Tibial artery (tissue), 4 donors: ENCODE measurements at regions not wholly inside any gene's neighbourhood (a gene's known extent, or its start where the extent isn't known, plus 50 kb on each side); places are given as distances from the start of the nearest gene placed in this dataset.
"Not testable (repeated sequence)": the region's sequence is repeated elsewhere in the genome, so short reads cannot be mapped to it uniquely, and the experiment has no call there.

Experiments
- DNase-seq, 2 donors: peaks; one replicate each; pipeline ENCODE4 v3.0.0-alpha.2; 2019
- H3K27ac ChIP-seq, 2 donors: fragments of 200-600 bp; sonication (generic) in 1 of 2; 1 replicate in 1 of 2; 2 replicates in 1 of 2; pipeline ENCODE4 v1.5.1; 2018 to 2019; ENCODE audit warnings: mild to moderate bottlenecking in 1 of 2
- H3K27me3 ChIP-seq, 2 donors: fragments of 200-600 bp; sonication (generic) in 1 of 2; one replicate each; pipeline versions ENCODE4 v1.5.1 to v1.6.0; 2016 to 2019
- H3K36me3 ChIP-seq, 3 donors: fragments of 200-600 bp; sonication (generic) in 2 of 3; one replicate each; pipeline ENCODE4 v1.5.1; 2016 to 2019; ENCODE audit warnings: mild to moderate bottlenecking in 2 of 3
- H3K4me1 ChIP-seq, 4 donors: fragments of 200-600 bp; sonication (generic) in 2 of 4; 1 replicate in 3 of 4; 2 replicates in 1 of 4; pipeline ENCODE4 v1.5.1; 2016 to 2019
- H3K4me3 ChIP-seq, 2 donors: fragments of 200-600 bp; sonication (generic) in 1 of 2; 1 replicate in 1 of 2; 2 replicates in 1 of 2; pipeline ENCODE4 v1.5.1; 2018 to 2019; ENCODE audit warnings: mild to moderate bottlenecking in 2 of 2
- H3K9me3 ChIP-seq, 3 donors: fragments of 200-600 bp; sonication (generic) in 1 of 3; one replicate each; pipeline ENCODE4 v1.5.1; 2016 to 2019
- intact Hi-C: fragments of 100-400 bp; cut with DNase I; formaldehyde crosslinking; loops from one replicate; pipeline ENCODE4 v1.15.0; 2023; ENCODE audit warnings: low total_unique reads
- TF ChIP-seq, protein P1 (sequence below), 2 experiments: fragments of 200-600 bp in 1 of 2; fragments of 450-650 bp in 1 of 2; IDR thresholded peaks; one replicate each; pipeline ENCODE4 v1.5.1; 2017 to 2019; ENCODE audit warnings: antibody characterized with exemption in 2 of 2, mild to moderate bottlenecking in 1 of 2, moderate library complexity in 1 of 2

DNA sequence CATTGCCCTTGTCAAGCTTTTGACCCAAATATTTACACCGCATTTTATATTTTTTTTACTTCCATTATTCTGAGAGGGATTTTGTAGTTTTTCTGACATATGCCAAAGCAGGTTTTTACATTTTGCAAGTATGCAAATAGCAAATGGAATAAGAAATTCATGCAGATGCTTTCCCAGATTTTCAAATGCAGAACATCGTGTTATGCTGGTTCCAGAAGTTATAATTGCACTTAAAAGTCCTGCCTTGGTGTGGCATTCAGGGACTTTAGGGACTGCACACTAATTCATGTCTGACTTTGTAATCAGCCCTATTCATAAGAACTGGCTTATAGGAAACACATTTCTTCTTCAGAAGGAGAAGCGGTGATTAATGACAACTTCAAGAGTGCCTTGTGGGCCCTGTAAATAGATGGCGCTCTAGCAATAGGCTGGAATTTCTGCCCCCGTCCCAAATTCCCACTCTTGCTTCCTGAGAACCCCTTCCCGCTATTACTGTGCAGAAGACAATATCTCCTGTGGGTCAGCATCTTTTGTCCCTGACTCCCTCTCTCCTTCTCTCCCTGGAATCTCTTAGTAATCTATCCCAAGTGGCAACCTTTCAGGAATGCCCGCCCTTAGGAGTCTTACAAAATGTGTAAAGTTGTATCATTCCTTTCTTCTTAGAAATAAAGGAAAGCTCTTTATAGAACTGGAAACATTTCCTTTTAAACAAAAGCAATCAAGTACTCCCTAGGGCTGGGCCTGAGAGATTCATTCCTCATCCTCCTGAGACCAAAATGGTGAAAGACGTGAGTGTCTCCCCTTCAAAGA is 264.0 kb downstream of the INHBA start:
- no peak for DNase-seq
- H3K27ac ChIP-seq, result no peak overlapping the region
- H3K4me1 ChIP-seq, result peaks cover 0 to 19% (median 5%) of the 10 kb centered on the region in 4 donors
- H3K36me3 ChIP-seq, result no peaks in the 10 kb centered on the region
- TF ChIP-seq, protein P1, sequence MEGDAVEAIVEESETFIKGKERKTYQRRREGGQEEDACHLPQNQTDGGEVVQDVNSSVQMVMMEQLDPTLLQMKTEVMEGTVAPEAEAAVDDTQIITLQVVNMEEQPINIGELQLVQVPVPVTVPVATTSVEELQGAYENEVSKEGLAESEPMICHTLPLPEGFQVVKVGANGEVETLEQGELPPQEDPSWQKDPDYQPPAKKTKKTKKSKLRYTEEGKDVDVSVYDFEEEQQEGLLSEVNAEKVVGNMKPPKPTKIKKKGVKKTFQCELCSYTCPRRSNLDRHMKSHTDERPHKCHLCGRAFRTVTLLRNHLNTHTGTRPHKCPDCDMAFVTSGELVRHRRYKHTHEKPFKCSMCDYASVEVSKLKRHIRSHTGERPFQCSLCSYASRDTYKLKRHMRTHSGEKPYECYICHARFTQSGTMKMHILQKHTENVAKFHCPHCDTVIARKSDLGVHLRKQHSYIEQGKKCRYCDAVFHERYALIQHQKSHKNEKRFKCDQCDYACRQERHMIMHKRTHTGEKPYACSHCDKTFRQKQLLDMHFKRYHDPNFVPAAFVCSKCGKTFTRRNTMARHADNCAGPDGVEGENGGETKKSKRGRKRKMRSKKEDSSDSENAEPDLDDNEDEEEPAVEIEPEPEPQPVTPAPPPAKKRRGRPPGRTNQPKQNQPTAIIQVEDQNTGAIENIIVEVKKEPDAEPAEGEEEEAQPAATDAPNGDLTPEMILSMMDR (IDR thresholded peaks at IDR 0.05), result no peak
- intact Hi-C loops, result no loop called here
- no peaks in the 10 kb centered on the region for H3K9me3 ChIP-seq
- H3K4me3 ChIP-seq, result no peak overlapping the region
- no peaks in the 10 kb centered on the region for H3K27me3 ChIP-seq

DNA sequence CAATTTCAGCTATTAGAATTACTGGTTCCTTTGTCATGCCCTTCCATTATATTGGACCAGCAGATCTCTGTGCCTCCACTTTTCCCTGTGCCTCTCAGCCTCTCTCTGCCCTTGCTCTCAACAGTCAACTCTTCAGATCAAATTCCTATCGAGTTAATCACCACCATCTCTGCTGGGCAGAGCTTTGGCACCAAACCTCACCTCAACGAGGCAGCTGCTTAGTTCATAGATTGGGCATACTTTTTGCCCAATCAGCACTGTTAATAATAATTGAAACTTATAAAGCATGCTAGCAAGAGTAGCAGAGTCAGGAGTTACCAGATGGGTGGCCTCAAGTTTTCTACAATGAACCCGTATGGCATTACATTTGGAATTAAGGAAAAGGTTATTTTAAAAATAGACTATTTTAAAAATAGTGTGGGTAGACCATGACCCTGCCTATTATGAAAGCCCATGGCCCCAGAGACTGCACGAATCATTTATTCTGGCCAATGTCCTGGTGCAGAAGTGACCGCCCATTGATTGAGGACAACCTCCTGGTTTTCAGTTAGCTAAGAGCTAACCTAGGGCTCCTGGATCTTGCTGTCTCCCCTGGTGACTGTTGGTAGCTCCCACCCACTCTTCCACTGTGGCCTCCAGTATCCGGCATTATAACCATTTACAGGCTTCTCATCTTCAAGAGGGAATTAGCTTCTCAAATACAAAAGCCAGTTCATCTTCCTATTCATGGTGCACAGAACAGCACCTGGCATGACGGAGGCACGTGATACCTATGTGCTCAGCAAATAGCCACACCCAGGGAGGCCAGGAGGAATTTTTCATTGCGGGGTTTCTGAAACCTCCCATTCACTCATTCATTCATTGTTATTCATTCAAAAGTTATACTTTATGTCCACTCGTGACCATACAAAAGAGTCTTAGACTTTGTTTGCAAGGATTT is 265.4 kb downstream of the INHBA start:
- TF ChIP-seq, protein P1 (IDR thresholded peaks at IDR 0.05), result no peak
- no peaks in the 10 kb centered on the region for H3K27me3 ChIP-seq
- no peak for DNase-seq
- H3K27ac ChIP-seq, result no peak overlapping the region
- intact Hi-C loops, result no loop called here
- H3K9me3 ChIP-seq, result no peaks in the 10 kb centered on the region
- peaks cover 0 to 19% (median 5%) of the 10 kb centered on the region in 4 donors for H3K4me1 ChIP-seq
- H3K36me3 ChIP-seq, result no peaks in the 10 kb centered on the region
- no peak overlapping the region for H3K4me3 ChIP-seq

DNA sequence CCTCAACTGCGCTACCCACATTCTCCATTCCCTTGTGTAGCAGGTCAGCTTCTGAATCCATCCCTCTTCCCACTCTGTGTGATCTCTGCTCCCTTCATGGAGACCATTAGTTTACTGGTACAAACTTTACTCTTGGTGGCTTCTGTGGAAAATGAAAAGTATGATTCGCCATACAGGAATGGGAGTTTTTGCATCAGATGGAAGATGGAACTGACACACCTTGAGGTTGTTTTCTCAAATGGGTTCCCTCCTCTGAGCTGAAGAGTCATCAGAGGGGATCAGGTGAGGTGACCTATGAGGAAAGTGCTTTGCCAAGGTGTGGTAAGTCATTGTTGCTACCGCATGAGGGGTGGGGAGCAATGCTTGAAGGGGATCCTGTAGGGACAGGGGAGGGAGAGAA is 266.8 kb downstream of the INHBA start:
- no peaks in the 10 kb centered on the region for H3K9me3 ChIP-seq
- TF ChIP-seq, protein P1 (IDR thresholded peaks at IDR 0.05), result no peak
- no peak for DNase-seq
- no peak overlapping the region for H3K27ac ChIP-seq
- H3K27me3 ChIP-seq, result no peaks in the 10 kb centered on the region
- H3K4me3 ChIP-seq, result no peak overlapping the region
- H3K4me1 ChIP-seq, result peaks cover 0 to 19% (median 5%) of the 10 kb centered on the region in 4 donors
- intact Hi-C loops, result no loop called here
- no peaks in the 10 kb centered on the region for H3K36me3 ChIP-seq

DNA sequence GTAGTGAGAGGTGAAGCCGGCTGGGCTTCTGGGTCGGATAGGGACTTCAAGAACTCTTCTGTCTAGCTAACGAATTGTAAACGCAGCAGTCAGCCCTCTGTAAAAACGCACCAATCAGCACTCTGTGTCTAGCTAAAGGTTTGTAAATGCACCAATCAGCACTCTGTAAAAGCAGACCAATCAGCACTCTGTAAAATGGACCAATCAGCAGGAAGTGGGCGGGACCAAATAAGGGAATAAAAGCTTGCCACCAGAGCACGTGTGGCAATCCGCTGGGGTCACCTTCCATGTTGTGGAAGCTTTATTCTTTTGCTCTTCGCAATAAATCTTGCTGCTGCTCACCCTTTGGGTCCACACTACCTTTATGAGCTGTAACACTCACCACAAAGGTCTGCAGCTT is 267.9 kb downstream of the INHBA start:
- H3K4me3 ChIP-seq, intact Hi-C loops, DNase-seq, H3K9me3 ChIP-seq, H3K27me3 ChIP-seq, H3K36me3 ChIP-seq, H3K27ac ChIP-seq: not testable (repeated sequence)
- peaks cover 0 to 19% (median 5%) of the 10 kb centered on the region in 4 donors for H3K4me1 ChIP-seq

DNA sequence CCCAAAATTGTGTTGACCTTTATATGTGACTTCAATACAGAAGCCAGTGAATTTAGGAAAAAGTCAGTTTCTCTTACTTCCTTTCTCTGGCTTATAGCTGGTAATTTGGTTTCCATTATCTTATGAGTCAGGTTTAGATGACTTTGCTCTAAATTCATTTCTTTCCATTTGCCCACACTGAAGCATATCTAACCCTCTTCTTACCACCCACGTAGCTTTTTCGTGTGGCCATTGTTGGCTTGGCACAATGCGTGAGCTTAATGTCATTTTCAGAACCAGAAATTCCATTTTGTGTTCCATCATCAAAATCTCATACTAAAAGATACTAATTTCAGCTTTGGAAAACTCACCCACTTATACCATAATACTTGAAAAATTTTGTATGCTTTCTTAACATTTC is 271.2 kb downstream of the INHBA start:
- TF ChIP-seq, protein P1 (IDR thresholded peaks at IDR 0.05), result no peak
- no peaks in the 10 kb centered on the region for H3K27me3 ChIP-seq
- no peaks in the 10 kb centered on the region for H3K9me3 ChIP-seq
- peaks cover 0 to 5% (median 0%) of the 10 kb centered on the region in 4 donors for H3K4me1 ChIP-seq
- H3K4me3 ChIP-seq, result no peak overlapping the region
- intact Hi-C loops, result no loop called here
- no peak for DNase-seq
- H3K27ac ChIP-seq, result no peak overlapping the region
- no peaks in the 10 kb centered on the region for H3K36me3 ChIP-seq

DNA sequence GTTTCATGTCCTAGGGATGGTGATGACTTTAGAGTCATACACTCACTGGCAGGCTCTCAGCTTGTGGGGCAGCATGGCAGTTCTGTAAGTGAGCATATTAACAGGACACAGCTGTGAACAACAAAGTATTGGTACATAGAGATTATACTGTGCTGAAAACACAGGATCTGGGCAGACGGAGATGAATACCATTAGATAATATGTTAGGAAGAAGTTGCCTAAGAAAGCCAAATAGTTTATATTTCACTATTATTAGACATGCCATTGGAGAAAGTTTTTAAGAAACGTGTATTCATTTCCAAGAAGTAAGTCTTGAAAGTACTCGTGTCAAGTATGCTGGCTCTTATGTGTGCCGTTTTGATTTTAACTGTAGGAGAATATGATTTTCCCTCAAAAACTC is 274.5 kb downstream of the INHBA start:
- no peak overlapping the region for H3K27ac ChIP-seq
- H3K36me3 ChIP-seq, result no peaks in the 10 kb centered on the region
- TF ChIP-seq, protein P1 (IDR thresholded peaks at IDR 0.05), result no peak
- no peak for DNase-seq
- peaks cover 0 to 4% (median 0%) of the 10 kb centered on the region in 4 donors for H3K4me1 ChIP-seq
- H3K9me3 ChIP-seq, result no peaks in the 10 kb centered on the region
- no peaks in the 10 kb centered on the region for H3K27me3 ChIP-seq
- intact Hi-C loops, result no loop called here
- no peak overlapping the region for H3K4me3 ChIP-seq
